Neural cell (in vitro differentiated cells): ENCODE measurements at regions not wholly inside any gene's neighbourhood (a gene's known extent, or its start where the extent isn't known, plus 50 kb on each side); places are given as distances from the start of the nearest gene placed in this dataset.

Experiments used
- H2AFZ ChIP-seq: fragments of 200-600, 300-800 bp; sonication (generic), shearing (Covaris generic); 2 replicates; pipeline ENCODE4 v1.6.0; 2014; ENCODE audit warnings: low read depth, mild to moderate bottlenecking, antibody characterized with exemption, low read length, moderate library complexity
- H3F3A ChIP-seq: fragments of 200-600 bp; shearing (Covaris generic); 2 replicates; pipeline ENCODE4 v1.6.1; 2016; ENCODE audit warnings: mild to moderate bottlenecking, moderate library complexity, mixed read lengths, antibody characterized with exemption, low read length; ENCODE audit not compliant: insufficient read depth, poor library complexity, severe bottlenecking
- H3K27ac ChIP-seq: fragments of 200-600, 300-800 bp; sonication (generic), shearing (Covaris generic); 2 replicates; pipeline ENCODE4 v1.5.1; 2014; ENCODE audit warnings: mild to moderate bottlenecking, low read length, moderate library complexity
- H3K27me3 ChIP-seq: fragments of 300-800, 200-600 bp; sonication (generic), shearing (Covaris generic); 2 replicates; pipeline ENCODE4 v1.6.0; 2014; ENCODE audit warnings: mild to moderate bottlenecking, low read depth, low read length, moderate library complexity; ENCODE audit not compliant: insufficient read depth
- H3K36me3 ChIP-seq: fragments of 300-800, 200-600 bp; sonication (generic), shearing (Covaris generic); 2 replicates; pipeline ENCODE4 v1.5.1; 2014; ENCODE audit warnings: mild to moderate bottlenecking, antibody characterized with exemption, low read length, moderate library complexity; ENCODE audit not compliant: insufficient read depth
- H3K4me2 ChIP-seq: fragments of 300-800, 200-600 bp; sonication (generic), shearing (Covaris generic); 2 replicates; pipeline ENCODE4 v1.6.0; 2014; ENCODE audit warnings: mild to moderate bottlenecking, low read length
- H3K4me3 ChIP-seq: fragments of 300-800, 200-600 bp; sonication (generic), shearing (Covaris generic); 2 replicates; pipeline ENCODE4 v1.5.1; 2014; ENCODE audit warnings: mild to moderate bottlenecking, low read length, moderate library complexity
- H3K79me2 ChIP-seq: fragments of 200-600 bp; shearing (Covaris generic); replicated peaks from 2 replicates; pipeline ENCODE4 v1.6.0; 2014; ENCODE audit warnings: mild to moderate bottlenecking, low read length, moderate library complexity; ENCODE audit not compliant: insufficient read depth
- H3K9ac ChIP-seq: fragments of 300-800, 200-600 bp; sonication (generic), shearing (Covaris generic); 2 replicates; pipeline ENCODE4 v1.6.1; 2016; ENCODE audit warnings: mild to moderate bottlenecking, low read length, mixed read lengths
- H3K9me2 ChIP-seq: fragments of 200-600 bp; shearing (Covaris generic); 2 replicates; pipeline ENCODE4 v1.6.1; 2016; ENCODE audit warnings: mild to moderate bottlenecking, low read length, mixed read lengths; ENCODE audit not compliant: insufficient read depth
- H3K9me3 ChIP-seq: fragments of 200-600, 300-800 bp; sonication (generic), shearing (Covaris generic); 2 replicates; pipeline ENCODE4 v1.6.1; 2016; ENCODE audit warnings: mild to moderate bottlenecking, mixed run types, low read length, moderate library complexity, mixed read lengths
- H4K20me1 ChIP-seq: fragments of 200-600 bp; shearing (Covaris generic); 2 replicates; pipeline ENCODE4 v1.6.1; 2016; ENCODE audit warnings: mild to moderate bottlenecking, mixed run types; ENCODE audit not compliant: insufficient read depth
- EP300 ChIP-seq: fragments of 450-650 bp; conservative IDR thresholded peaks from 2 replicates; pipeline ENCODE4 v1.6.1; 2014; ENCODE audit warnings: antibody characterized with exemption, mild to moderate bottlenecking, moderate library complexity; ENCODE audit not compliant: poor library complexity, severe bottlenecking
- EZH2 ChIP-seq: fragments of 200-600, 300-800 bp; shearing (Covaris generic), sonication (generic); IDR thresholded peaks from 2 replicates; pipeline ENCODE4 v1.6.1; 2014; ENCODE audit warnings: antibody characterized with exemption, low read length, borderline replicate concordance, mild to moderate bottlenecking; ENCODE audit not compliant: insufficient read depth, poor library complexity, severe bottlenecking
- MXI1 ChIP-seq: fragments of 450-650 bp; conservative IDR thresholded peaks from 2 replicates; pipeline ENCODE4 v1.6.1; 2014; ENCODE audit warnings: antibody characterized with exemption, mild to moderate bottlenecking; ENCODE audit not compliant: poor library complexity, severe bottlenecking
- POLR2AphosphoS5 ChIP-seq: IDR thresholded peaks from 2 replicates; pipeline ENCODE4 v1.6.1; 2012
- RAD21 ChIP-seq: fragments of 450-650 bp; conservative IDR thresholded peaks from 2 replicates; pipeline ENCODE4 v1.6.1; 2014; ENCODE audit warnings: antibody characterized with exemption, mild to moderate bottlenecking, moderate library complexity
- SMC3 ChIP-seq: fragments of 450-650 bp; conservative IDR thresholded peaks from 2 replicates; pipeline ENCODE4 v1.6.1; 2014; ENCODE audit warnings: antibody characterized with exemption, mild to moderate bottlenecking, moderate library complexity; ENCODE audit not compliant: poor library complexity
- TAF1 ChIP-seq: IDR thresholded peaks from 2 replicates; pipeline ENCODE4 v1.6.1; 2012; ENCODE audit warnings: low read depth
- TF ChIP-seq, protein P1 (sequence below): fragments of 450-650 bp; IDR thresholded peaks from 2 replicates; pipeline ENCODE4 v1.5.1; 2014; ENCODE audit warnings: antibody characterized with exemption, mild to moderate bottlenecking, moderate library complexity; ENCODE audit not compliant: poor library complexity, severe bottlenecking
- TF ChIP-seq, protein P2 (sequence below): IDR thresholded peaks from 2 replicates; pipeline ENCODE4 v1.6.1; 2012; ENCODE audit warnings: borderline replicate concordance

DNA sequence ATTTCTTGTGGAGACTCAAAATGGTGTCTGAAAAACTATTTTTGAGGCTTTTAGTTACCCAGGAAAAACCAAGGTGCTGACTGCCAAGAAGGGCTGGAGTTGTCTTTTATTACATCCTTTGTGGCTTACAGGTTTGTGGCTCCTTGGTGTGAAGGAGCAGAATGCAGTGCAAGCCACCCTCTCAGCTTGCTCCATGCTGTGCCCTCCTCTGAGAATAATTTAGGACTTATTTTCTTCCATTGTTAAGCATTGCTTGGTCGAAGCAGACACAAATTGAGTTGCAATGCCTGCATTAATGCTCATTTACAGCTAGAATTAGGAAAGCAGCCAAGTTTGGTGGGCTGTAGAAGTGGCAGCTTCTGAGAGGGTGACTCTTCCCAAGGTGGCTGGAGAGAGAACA lies 272.2 kb downstream of the KIF4B start:
- H3K9me3 ChIP-seq: no peaks in the 10 kb centered on the region
- TF ChIP-seq EZH2: no peak
- TF ChIP-seq, protein P1, sequence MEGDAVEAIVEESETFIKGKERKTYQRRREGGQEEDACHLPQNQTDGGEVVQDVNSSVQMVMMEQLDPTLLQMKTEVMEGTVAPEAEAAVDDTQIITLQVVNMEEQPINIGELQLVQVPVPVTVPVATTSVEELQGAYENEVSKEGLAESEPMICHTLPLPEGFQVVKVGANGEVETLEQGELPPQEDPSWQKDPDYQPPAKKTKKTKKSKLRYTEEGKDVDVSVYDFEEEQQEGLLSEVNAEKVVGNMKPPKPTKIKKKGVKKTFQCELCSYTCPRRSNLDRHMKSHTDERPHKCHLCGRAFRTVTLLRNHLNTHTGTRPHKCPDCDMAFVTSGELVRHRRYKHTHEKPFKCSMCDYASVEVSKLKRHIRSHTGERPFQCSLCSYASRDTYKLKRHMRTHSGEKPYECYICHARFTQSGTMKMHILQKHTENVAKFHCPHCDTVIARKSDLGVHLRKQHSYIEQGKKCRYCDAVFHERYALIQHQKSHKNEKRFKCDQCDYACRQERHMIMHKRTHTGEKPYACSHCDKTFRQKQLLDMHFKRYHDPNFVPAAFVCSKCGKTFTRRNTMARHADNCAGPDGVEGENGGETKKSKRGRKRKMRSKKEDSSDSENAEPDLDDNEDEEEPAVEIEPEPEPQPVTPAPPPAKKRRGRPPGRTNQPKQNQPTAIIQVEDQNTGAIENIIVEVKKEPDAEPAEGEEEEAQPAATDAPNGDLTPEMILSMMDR: no peak
- no peak for TF ChIP-seq TAF1
- no peak for TF ChIP-seq EP300
- TF ChIP-seq SMC3: no peak
- TF ChIP-seq POLR2AphosphoS5: no peak
- TF ChIP-seq RAD21: no peak
- TF ChIP-seq, protein P2, sequence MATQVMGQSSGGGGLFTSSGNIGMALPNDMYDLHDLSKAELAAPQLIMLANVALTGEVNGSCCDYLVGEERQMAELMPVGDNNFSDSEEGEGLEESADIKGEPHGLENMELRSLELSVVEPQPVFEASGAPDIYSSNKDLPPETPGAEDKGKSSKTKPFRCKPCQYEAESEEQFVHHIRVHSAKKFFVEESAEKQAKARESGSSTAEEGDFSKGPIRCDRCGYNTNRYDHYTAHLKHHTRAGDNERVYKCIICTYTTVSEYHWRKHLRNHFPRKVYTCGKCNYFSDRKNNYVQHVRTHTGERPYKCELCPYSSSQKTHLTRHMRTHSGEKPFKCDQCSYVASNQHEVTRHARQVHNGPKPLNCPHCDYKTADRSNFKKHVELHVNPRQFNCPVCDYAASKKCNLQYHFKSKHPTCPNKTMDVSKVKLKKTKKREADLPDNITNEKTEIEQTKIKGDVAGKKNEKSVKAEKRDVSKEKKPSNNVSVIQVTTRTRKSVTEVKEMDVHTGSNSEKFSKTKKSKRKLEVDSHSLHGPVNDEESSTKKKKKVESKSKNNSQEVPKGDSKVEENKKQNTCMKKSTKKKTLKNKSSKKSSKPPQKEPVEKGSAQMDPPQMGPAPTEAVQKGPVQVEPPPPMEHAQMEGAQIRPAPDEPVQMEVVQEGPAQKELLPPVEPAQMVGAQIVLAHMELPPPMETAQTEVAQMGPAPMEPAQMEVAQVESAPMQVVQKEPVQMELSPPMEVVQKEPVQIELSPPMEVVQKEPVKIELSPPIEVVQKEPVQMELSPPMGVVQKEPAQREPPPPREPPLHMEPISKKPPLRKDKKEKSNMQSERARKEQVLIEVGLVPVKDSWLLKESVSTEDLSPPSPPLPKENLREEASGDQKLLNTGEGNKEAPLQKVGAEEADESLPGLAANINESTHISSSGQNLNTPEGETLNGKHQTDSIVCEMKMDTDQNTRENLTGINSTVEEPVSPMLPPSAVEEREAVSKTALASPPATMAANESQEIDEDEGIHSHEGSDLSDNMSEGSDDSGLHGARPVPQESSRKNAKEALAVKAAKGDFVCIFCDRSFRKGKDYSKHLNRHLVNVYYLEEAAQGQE: no peak
- no peak overlapping the region for H3K4me2 ChIP-seq

DNA sequence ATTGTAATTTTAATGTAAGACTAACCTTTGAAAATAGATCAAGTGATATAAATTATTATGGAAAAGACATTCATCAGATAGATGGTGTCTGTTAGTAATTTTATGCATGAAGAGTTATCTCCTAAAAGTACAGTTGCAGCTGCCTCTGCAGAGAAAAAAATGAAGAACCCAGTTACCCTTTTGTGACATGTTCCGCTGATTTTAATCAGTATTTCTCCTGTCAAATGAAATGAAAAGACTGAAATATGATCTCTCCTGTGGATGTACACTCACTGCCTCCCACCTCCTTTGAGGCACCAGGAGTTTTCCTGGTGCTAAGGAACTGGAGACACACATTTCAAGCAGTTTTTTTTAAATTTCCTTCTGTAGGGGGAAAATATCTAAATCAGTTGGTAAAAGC lies 277.4 kb downstream of the KIF4B start:
- Histone ChIP-seq H3K79me2 (no peaks in the 10 kb centered on the region), H3K36me3 (no peaks in the 10 kb centered on the region), H3K4me3 (no peak overlapping the region), H3K9me2 (no peaks in the 10 kb centered on the region), H3F3A (no peaks in the 10 kb centered on the region), H3K4me2 (no peak overlapping the region), H3K9ac (no peak overlapping the region), H3K27ac (no peak overlapping the region), H3K27me3 (no peaks in the 10 kb centered on the region), H3K9me3 (no peaks in the 10 kb centered on the region), H2AFZ (no peak overlapping the region), H4K20me1 (no peaks in the 10 kb centered on the region)
- TF ChIP-seq POLR2AphosphoS5 (no peak), EZH2 (no peak), RAD21 (no peak), SMC3 (no peak), TAF1 (no peak), MXI1 (no peak), EP300 (no peak)
- TF ChIP-seq, protein P1: no peak
- TF ChIP-seq, protein P2: no peak

More for the DNA sequence above, 272.2 kb downstream of the KIF4B start:
- Histone ChIP-seq H3K4me3 (no peak overlapping the region), H3K79me2 (no peaks in the 10 kb centered on the region), H3F3A (no peaks in the 10 kb centered on the region), H3K27ac (no peak overlapping the region), H3K36me3 (no peaks in the 10 kb centered on the region), H3K27me3 (no peaks in the 10 kb centered on the region), H2AFZ (no peak overlapping the region), H3K9me2 (no peaks in the 10 kb centered on the region), H3K9ac (no peak overlapping the region), H4K20me1 (no peaks in the 10 kb centered on the region)
